Prostate gland (tissue), 2 donors: ENCODE measurements at regions not wholly inside any gene's neighbourhood (a gene's known extent, or its start where the extent isn't known, plus 50 kb on each side); places are given as distances from the start of the nearest gene placed in this dataset.

ENCODE experiments used
- POLR2A ChIP-seq: fragments of 450-650 bp; IDR thresholded peaks from one replicate; pipeline ENCODE4 v1.6.1; 2016; ENCODE audit warnings: antibody characterized with exemption, mild to moderate bottlenecking
- TF ChIP-seq, protein P1 (sequence below), 4 experiments: fragments of 200-600 bp in 2 of 4; fragments of 450-650 bp in 2 of 4; sonication (generic) in 2 of 4; IDR thresholded peaks; 1 replicate in 3 of 4; 2 replicates in 1 of 4; pipeline ENCODE4 v1.5.1; 2016 to 2019; ENCODE audit warnings: antibody characterized with exemption in 4 of 4, mild to moderate bottlenecking in 2 of 4, moderate library complexity in 2 of 4

DNA sequence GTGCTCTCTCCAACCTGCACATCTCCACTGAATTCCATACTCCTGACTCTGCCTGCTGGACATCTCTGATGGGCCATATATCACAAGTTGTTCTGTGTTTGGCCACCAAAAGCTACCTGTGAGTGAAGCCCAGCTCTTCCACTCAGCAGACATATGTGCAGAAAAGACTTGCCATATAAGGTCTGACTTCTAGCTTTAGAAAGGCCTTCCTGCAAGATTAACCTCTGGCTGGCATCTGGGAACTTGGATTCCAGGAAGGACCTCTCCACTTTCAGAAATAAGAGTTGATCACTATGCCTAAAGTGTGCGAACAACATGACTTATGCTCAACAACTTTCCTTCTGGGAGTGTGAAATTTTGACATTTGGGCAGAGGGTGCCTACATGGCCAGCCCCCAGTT lies 113.7 kb downstream of the TNFAIP3 start:
- TF ChIP-seq, protein P1, sequence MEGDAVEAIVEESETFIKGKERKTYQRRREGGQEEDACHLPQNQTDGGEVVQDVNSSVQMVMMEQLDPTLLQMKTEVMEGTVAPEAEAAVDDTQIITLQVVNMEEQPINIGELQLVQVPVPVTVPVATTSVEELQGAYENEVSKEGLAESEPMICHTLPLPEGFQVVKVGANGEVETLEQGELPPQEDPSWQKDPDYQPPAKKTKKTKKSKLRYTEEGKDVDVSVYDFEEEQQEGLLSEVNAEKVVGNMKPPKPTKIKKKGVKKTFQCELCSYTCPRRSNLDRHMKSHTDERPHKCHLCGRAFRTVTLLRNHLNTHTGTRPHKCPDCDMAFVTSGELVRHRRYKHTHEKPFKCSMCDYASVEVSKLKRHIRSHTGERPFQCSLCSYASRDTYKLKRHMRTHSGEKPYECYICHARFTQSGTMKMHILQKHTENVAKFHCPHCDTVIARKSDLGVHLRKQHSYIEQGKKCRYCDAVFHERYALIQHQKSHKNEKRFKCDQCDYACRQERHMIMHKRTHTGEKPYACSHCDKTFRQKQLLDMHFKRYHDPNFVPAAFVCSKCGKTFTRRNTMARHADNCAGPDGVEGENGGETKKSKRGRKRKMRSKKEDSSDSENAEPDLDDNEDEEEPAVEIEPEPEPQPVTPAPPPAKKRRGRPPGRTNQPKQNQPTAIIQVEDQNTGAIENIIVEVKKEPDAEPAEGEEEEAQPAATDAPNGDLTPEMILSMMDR (IDR thresholded peaks at IDR 0.05): no peak
- no peak for TF ChIP-seq POLR2A
